Endothelial cell (in vitro differentiated cells): ENCODE measurements at regions not wholly inside any gene's neighbourhood (a gene's known extent, or its start where the extent isn't known, plus 50 kb on each side); places are given as distances from the start of the nearest gene placed in this dataset.

Source experiments
- DNase-seq: peaks from one replicate; pipeline ENCODE4 v3.0.0; 2021; ENCODE audit warnings: low spot score
- H3K27ac Mint-ChIP-seq: one replicate; pipeline ENCODE4 v1.8.0; 2021; ENCODE audit warnings: mixed read lengths, inconsistent platforms; ENCODE audit not compliant: unreplicated experiment
- H3K27me3 Mint-ChIP-seq: one replicate; pipeline ENCODE4 v1.8.0; 2021; ENCODE audit warnings: mild to moderate bottlenecking, moderate library complexity, mixed read lengths, inconsistent platforms; ENCODE audit not compliant: unreplicated experiment
- H3K36me3 Mint-ChIP-seq: one replicate; pipeline ENCODE4 v1.8.0; 2021; ENCODE audit warnings: mild to moderate bottlenecking, low read depth, mixed read lengths, inconsistent platforms; ENCODE audit not compliant: unreplicated experiment
- H3K4me1 Mint-ChIP-seq: one replicate; pipeline ENCODE4 v1.8.0; 2021; ENCODE audit warnings: mild to moderate bottlenecking, mixed read lengths, inconsistent platforms; ENCODE audit not compliant: unreplicated experiment
- H3K4me3 Mint-ChIP-seq: one replicate; pipeline ENCODE4 v1.8.0; 2021; ENCODE audit warnings: mild to moderate bottlenecking, mixed read lengths, inconsistent platforms; ENCODE audit not compliant: unreplicated experiment
- H3K9me3 Mint-ChIP-seq: one replicate; pipeline ENCODE4 v1.8.0; 2021; ENCODE audit warnings: mixed read lengths, inconsistent platforms; ENCODE audit not compliant: unreplicated experiment
- CTCF ChIP-seq: fragments of 200-600 bp; sonication (generic); IDR thresholded peaks from one replicate; pipeline ENCODE4 v1.5.0; 2021; ENCODE audit warnings: antibody characterized with exemption; ENCODE audit not compliant: unreplicated experiment

GRCh38 chr6:11482616-11483015 lies 54.9 kb upstream of the TMEM170B start:
- Mint-ChIP-seq H3K4me3 (no peak overlapping the region), H3K27me3 (no peaks in the 10 kb centered on the region), H3K27ac (no peak overlapping the region), H3K36me3 (no peaks in the 10 kb centered on the region), H3K9me3 (no peaks in the 10 kb centered on the region), H3K4me1 (peaks cover 11% of the 10 kb centered on the region)
- no peak for DNase-seq
- TF ChIP-seq CTCF = no peak

- Mint-ChIP-seq H3K36me3 (no peaks in the 10 kb centered on the region), H3K9me3 (no peaks in the 10 kb centered on the region), H3K27ac (no peak overlapping the region), H3K4me1 (peaks cover 9% of the 10 kb centered on the region), H3K27me3 (no peaks in the 10 kb centered on the region), H3K4me3 (no peak overlapping the region)
- no peak for TF ChIP-seq CTCF
- no peak for DNase-seq
Measured at GRCh38 chr6:11480541-11480940, 57.0 kb upstream of the TMEM170B start.

GRCh38 chr6:11479296-11479695 lies 58.3 kb upstream of the TMEM170B start:
- Mint-ChIP-seq H3K4me1 (peaks cover 1% of the 10 kb centered on the region), H3K27me3 (no peaks in the 10 kb centered on the region), H3K27ac (no peak overlapping the region), H3K9me3 (no peaks in the 10 kb centered on the region), H3K36me3 (no peaks in the 10 kb centered on the region), H3K4me3 (no peak overlapping the region)
- no peak for TF ChIP-seq CTCF
- no peak for DNase-seq

GRCh38 chr6:11478586-11478985 lies 59.0 kb upstream of the TMEM170B start:
- TF ChIP-seq CTCF = no peak
- Mint-ChIP-seq H3K4me3 (no peak overlapping the region), H3K9me3 (no peaks in the 10 kb centered on the region), H3K4me1 (peaks cover 4% of the 10 kb centered on the region), H3K27me3 (no peaks in the 10 kb centered on the region), H3K36me3 (no peaks in the 10 kb centered on the region), H3K27ac (no peak overlapping the region)
- DNase-seq = no peak

GRCh38 chr6:11475016-11475415 lies 62.5 kb upstream of the TMEM170B start:
- Mint-ChIP-seq H3K4me3 (no peak overlapping the region), H3K9me3 (no peaks in the 10 kb centered on the region), H3K27ac (no peak overlapping the region), H3K4me1 (peaks cover 4% of the 10 kb centered on the region), H3K27me3 (no peaks in the 10 kb centered on the region), H3K36me3 (no peaks in the 10 kb centered on the region)
- no peak for TF ChIP-seq CTCF
- no peak for DNase-seq
